HUES48 (cell line): ENCODE measurements at regions not wholly inside any gene's neighbourhood (a gene's known extent, or its start where the extent isn't known, plus 50 kb on each side); places are given as distances from the start of the nearest gene placed in this dataset.

Experiments used
- H3K27ac ChIP-seq: one replicate; pipeline ENCODE4 v1.7.0; 2013; ENCODE audit warnings: low read depth, low read length, inconsistent platforms
- H3K27me3 ChIP-seq: 2 replicates; pipeline ENCODE4 v1.6.1; 2013; ENCODE audit warnings: mild to moderate bottlenecking, low read length; ENCODE audit not compliant: control insufficient read depth, insufficient read depth
- H3K36me3 ChIP-seq: 2 replicates; pipeline ENCODE4 v1.6.1; 2013; ENCODE audit warnings: low read length; ENCODE audit not compliant: control insufficient read depth, insufficient read depth
- H3K4me1 ChIP-seq: 2 replicates; pipeline ENCODE4 v1.6.1; 2013; ENCODE audit warnings: mild to moderate bottlenecking, low read length; ENCODE audit not compliant: control insufficient read depth, insufficient read depth
- H3K4me3 ChIP-seq: 2 replicates; pipeline ENCODE4 v1.5.1; 2013; ENCODE audit warnings: mild to moderate bottlenecking, low read depth, low read length
- H3K9ac ChIP-seq: 2 replicates; pipeline ENCODE4 v1.6.1; 2013; ENCODE audit warnings: mild to moderate bottlenecking, low read depth, low read length, moderate library complexity
- H3K9me3 ChIP-seq: 2 replicates; pipeline ENCODE4 v1.6.1; 2013; ENCODE audit warnings: low read length; ENCODE audit not compliant: control insufficient read depth, insufficient read depth

- Histone ChIP-seq H3K9me3 (peaks cover 3% of the 10 kb centered on the region; the same call in 1 of the 2 replicates), H3K9ac (no peak overlapping the region), H3K36me3 (no peaks in the 10 kb centered on the region), H3K4me3 (no peak overlapping the region), H3K27me3 (no peaks in the 10 kb centered on the region), H3K27ac (no peak overlapping the region), H3K4me1 (no peaks in the 10 kb centered on the region)
These were observed 290.4 kb upstream of the NR4A3 start for GRCh38 chr9:99531313-99531712.

DNA sequence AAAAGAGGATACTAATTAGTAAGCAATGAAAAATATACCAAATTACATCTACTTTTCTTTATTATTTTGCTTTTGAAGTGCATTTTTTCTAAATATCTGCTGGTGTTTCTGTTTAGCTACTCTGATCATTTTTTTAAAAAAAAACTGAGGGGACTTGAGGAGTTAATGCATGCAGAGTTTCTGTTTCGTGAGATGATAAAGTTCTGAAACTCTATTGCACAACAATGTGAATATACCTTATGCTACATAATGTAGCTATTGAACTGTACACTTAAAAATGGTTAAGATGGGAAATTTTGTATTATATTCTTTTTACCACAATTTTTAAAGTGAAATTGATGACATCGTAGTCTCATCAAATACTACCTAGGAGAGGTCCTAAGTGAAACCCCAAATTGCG, 288.3 kb upstream of the NR4A3 start:
- Histone ChIP-seq H3K4me3 (no peak overlapping the region), H3K36me3 (no peaks in the 10 kb centered on the region), H3K9me3 (no peaks in the 10 kb centered on the region), H3K4me1 (no peaks in the 10 kb centered on the region), H3K27me3 (no peaks in the 10 kb centered on the region), H3K27ac (no peak overlapping the region), H3K9ac (no peak overlapping the region)

- no peaks in the 10 kb centered on the region for H3K9me3 ChIP-seq
- no peak overlapping the region for H3K27ac ChIP-seq
- no peaks in the 10 kb centered on the region for H3K27me3 ChIP-seq
- H3K4me1 ChIP-seq: no peaks in the 10 kb centered on the region
- no peak overlapping the region for H3K4me3 ChIP-seq
- H3K36me3 ChIP-seq: no peaks in the 10 kb centered on the region
- H3K9ac ChIP-seq: no peak overlapping the region
These were observed 283.7 kb upstream of the NR4A3 start for GRCh38 chr9:99537996-99538395.

DNA sequence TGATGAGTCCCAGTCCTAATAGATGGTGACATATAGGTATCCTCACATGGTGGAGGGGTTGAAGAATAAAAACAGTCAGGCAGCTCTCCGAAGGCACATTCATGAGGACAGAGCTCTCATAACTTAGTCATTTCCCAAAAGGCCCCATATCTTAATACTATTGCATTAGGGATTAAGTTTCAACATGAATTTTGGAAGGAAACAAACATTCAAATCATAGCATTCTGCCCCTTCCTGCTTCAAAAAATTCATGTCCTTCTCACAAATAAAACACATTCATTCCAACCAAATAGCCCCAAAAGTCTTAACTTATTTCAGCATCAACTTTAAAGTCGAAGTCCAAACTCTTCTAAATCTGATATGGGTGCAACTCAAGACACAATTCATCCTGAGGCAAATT, 277.2 kb upstream of the NR4A3 start:
- no peaks in the 10 kb centered on the region for H3K27me3 ChIP-seq
- H3K27ac ChIP-seq: no peak overlapping the region
- no peak overlapping the region for H3K9ac ChIP-seq
- H3K4me3 ChIP-seq: no peak overlapping the region
- no peaks in the 10 kb centered on the region for H3K4me1 ChIP-seq
- H3K36me3 ChIP-seq: no peaks in the 10 kb centered on the region
- H3K9me3 ChIP-seq: no peaks in the 10 kb centered on the region

- Histone ChIP-seq H3K9ac (no peak overlapping the region), H3K9me3 (no peaks in the 10 kb centered on the region), H3K4me3 (no peak overlapping the region), H3K4me1 (no peaks in the 10 kb centered on the region), H3K27ac (no peak overlapping the region), H3K36me3 (no peaks in the 10 kb centered on the region), H3K27me3 (no peaks in the 10 kb centered on the region)
These were observed 272.2 kb upstream of the NR4A3 start for GRCh38 chr9:99549441-99549840.

DNA sequence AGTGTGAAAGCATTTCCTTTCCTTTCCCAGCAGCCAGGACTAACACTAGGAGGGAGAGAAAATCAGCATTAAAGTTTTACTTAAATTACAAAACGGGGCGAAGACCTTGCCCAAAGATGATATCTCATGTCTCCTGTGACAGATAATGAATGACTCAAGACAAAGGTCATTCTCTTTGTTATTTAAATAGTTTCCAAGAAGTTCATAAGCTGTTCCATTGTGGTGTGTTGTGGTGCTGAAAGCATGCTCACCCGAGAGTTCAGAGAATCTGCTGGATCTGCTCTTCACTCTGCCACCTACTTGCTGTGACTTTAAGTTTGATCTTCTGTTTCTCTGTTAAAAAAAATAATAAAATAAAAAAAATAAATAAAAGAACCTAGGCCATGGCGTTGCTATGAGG, 265.9 kb upstream of the NR4A3 start:
- H3K27me3 ChIP-seq: no peaks in the 10 kb centered on the region
- no peak overlapping the region for H3K27ac ChIP-seq
- H3K9me3 ChIP-seq: no peaks in the 10 kb centered on the region
- no peaks in the 10 kb centered on the region for H3K36me3 ChIP-seq
- peaks cover 4% of the 10 kb centered on the region; the same call in 1 of the 2 replicates for H3K4me1 ChIP-seq
- H3K4me3 ChIP-seq: no peak overlapping the region
- no peak overlapping the region for H3K9ac ChIP-seq

GRCh38 chr9:99556998-99557397, 264.7 kb upstream of the NR4A3 start:
- H3K27ac ChIP-seq: no peak overlapping the region

GRCh38 chr9:99557816-99558215, 263.9 kb upstream of the NR4A3 start:
- Histone ChIP-seq H3K9me3 (no peaks in the 10 kb centered on the region), H3K27ac (no peak overlapping the region), H3K27me3 (no peaks in the 10 kb centered on the region), H3K36me3 (no peaks in the 10 kb centered on the region), H3K9ac (no peak overlapping the region), H3K4me3 (no peak overlapping the region), H3K4me1 (peaks cover 4% of the 10 kb centered on the region; the same call in 1 of the 2 replicates)

More at GRCh38 chr9:99556998-99557397, 264.7 kb upstream of the NR4A3 start:
- peaks cover 4% of the 10 kb centered on the region; the same call in 1 of the 2 replicates for H3K4me1 ChIP-seq
- H3K36me3 ChIP-seq: no peaks in the 10 kb centered on the region
- no peak overlapping the region for H3K4me3 ChIP-seq
- no peaks in the 10 kb centered on the region for H3K27me3 ChIP-seq
- no peak overlapping the region for H3K9ac ChIP-seq
- no peaks in the 10 kb centered on the region for H3K9me3 ChIP-seq

- Histone ChIP-seq H3K36me3 (no peaks in the 10 kb centered on the region), H3K9ac (no peak overlapping the region), H3K4me3 (no peak overlapping the region), H3K27ac (no peak overlapping the region), H3K9me3 (no peaks in the 10 kb centered on the region), H3K4me1 (peaks cover 4% of the 10 kb centered on the region; the same call in 1 of the 2 replicates), H3K27me3 (no peaks in the 10 kb centered on the region)
These were observed 261.9 kb upstream of the NR4A3 start for GRCh38 chr9:99559776-99560175.

GRCh38 chr9:99560561-99560960, 261.1 kb upstream of the NR4A3 start:
- Histone ChIP-seq H3K36me3 (no peaks in the 10 kb centered on the region), H3K4me1 (peaks cover 3% of the 10 kb centered on the region; the same call in 1 of the 2 replicates), H3K9me3 (no peaks in the 10 kb centered on the region), H3K4me3 (no peak overlapping the region), H3K27ac (no peak overlapping the region), H3K9ac (no peak overlapping the region), H3K27me3 (no peaks in the 10 kb centered on the region)

DNA sequence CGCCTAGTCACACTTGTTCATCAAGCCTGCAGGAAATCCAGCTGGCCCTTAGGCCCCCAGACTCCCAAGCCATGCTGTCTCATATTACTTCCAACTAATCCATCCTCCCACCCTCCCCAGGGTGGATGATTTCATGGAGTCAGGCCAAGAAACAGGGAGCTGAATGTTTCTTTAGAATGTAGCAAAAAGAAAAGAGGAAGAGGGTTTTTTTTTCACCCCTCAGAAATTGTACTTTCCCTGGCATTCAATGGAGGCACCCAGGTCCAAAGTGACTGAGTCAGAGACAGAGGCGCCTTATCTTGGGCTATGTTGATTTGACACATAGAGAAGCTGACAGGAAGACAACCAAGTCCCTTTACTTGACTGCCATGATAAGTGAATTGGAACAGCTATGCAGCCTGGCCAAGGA, 260.2 kb upstream of the NR4A3 start:
- Histone ChIP-seq H3K36me3 (no peaks in the 10 kb centered on the region), H3K9ac (no peak overlapping the region), H3K4me1 (no peaks in the 10 kb centered on the region), H3K9me3 (no peaks in the 10 kb centered on the region), H3K27me3 (no peaks in the 10 kb centered on the region), H3K27ac (no peak overlapping the region), H3K4me3 (no peak overlapping the region)
